ENCODE measurements at regions not wholly inside any gene's neighbourhood (a gene's known extent, or its start where the extent isn't known, plus 50 kb on each side); places are given as distances from the start of the nearest gene placed in this dataset.
A peak's percentile ranks its signal among the peaks of the same experiment; 100 is the strongest.

DNA sequence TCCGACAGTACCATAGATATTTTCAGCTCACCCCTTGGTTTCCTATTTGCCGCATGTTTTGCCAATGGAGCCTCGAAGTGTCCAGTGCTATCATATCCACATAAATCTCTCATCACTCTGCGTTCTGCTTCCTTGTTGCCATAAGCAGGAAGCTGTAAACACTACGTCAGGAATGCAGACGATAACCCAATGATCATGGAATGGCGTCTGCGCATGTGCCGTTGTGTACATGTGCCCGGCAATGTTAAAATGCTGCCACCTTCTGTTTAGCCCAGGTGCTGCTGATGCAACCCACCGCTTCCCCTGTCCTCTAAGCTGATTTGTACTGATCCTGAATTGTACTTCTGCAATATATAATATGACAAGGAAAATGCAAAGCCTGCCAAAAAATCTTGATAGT is 607.5 kb downstream of the HDGFL1 start:
- Histone ChIP-seq H3F3A (ENCODE audit: insufficient read depth, low read length, poor library complexity, severe bottlenecking) (peaks cover 3% of the 10 kb centered on the region), H3K27ac (ENCODE audit: low read length) (no peak overlapping the region), H3K9ac (ENCODE audit: low read length) (no peak overlapping the region), H4K20me1 (ENCODE audit: insufficient read depth) (no peaks in the 10 kb centered on the region), H3K9me3 (ENCODE audit: low read length) (no peaks in the 10 kb centered on the region), H2AFZ (ENCODE audit: low read depth, low read length) (no peak overlapping the region), H3K4me3 (ENCODE audit: low read length) (no peak overlapping the region), H3K36me3 (ENCODE audit: insufficient read depth, low read length) (no peaks in the 10 kb centered on the region), H3K9me2 (ENCODE audit: insufficient read depth, low read length) (no peaks in the 10 kb centered on the region), H3K79me2 (replicated peaks; ENCODE audit: insufficient read depth, low read length) (no peaks in the 10 kb centered on the region), H3K27me3 (ENCODE audit: insufficient read depth, low read depth, low read length) (no peaks in the 10 kb centered on the region), H3K4me2 (ENCODE audit: low read length) (no peak overlapping the region)
- no peak for TF ChIP-seq REST (IDR thresholded peaks at IDR 0.05; ENCODE audit: borderline replicate concordance)
- no peak for TF ChIP-seq TAF1 (IDR thresholded peaks at IDR 0.05; ENCODE audit: low read depth)
- no peak for TF ChIP-seq SMC3 (conservative IDR thresholded peaks at IDR 0.05; ENCODE audit: poor library complexity)
- peak; percentile 25 for TF ChIP-seq RAD21 (conservative IDR thresholded peaks at IDR 0.05)
- TF ChIP-seq EP300 (conservative IDR thresholded peaks at IDR 0.05; ENCODE audit: poor library complexity, severe bottlenecking) = no peak

GRCh38 chr6:23177806-23178205 is 608.4 kb downstream of the HDGFL1 start:
- H3K27me3 ChIP-seq (ENCODE audit: insufficient read depth, low read depth, low read length) = no peaks in the 10 kb centered on the region
- no peaks in the 10 kb centered on the region for H3K36me3 ChIP-seq (ENCODE audit: insufficient read depth, low read length)
- peaks cover 3% of the 10 kb centered on the region for H3F3A ChIP-seq (ENCODE audit: insufficient read depth, low read length, poor library complexity, severe bottlenecking)
- H3K27ac ChIP-seq (ENCODE audit: low read length) = no peak overlapping the region
- no peak overlapping the region for H3K9ac ChIP-seq (ENCODE audit: low read length)
- no peak overlapping the region for H3K4me2 ChIP-seq (ENCODE audit: low read length)
- H4K20me1 ChIP-seq (ENCODE audit: insufficient read depth) = no peaks in the 10 kb centered on the region
- H3K79me2 ChIP-seq (replicated peaks; ENCODE audit: insufficient read depth, low read length) = no peaks in the 10 kb centered on the region
- TF ChIP-seq TAF1 (IDR thresholded peaks at IDR 0.05; ENCODE audit: low read depth) = no peak
- TF ChIP-seq SMC3 (conservative IDR thresholded peaks at IDR 0.05; ENCODE audit: poor library complexity) = no peak
- no peak for TF ChIP-seq MXI1 (conservative IDR thresholded peaks at IDR 0.05; ENCODE audit: poor library complexity, severe bottlenecking)
- no peak for TF ChIP-seq EP300 (conservative IDR thresholded peaks at IDR 0.05; ENCODE audit: poor library complexity, severe bottlenecking)
- TF ChIP-seq RAD21 (conservative IDR thresholded peaks at IDR 0.05) = no peak
- no peak for TF ChIP-seq EZH2 (IDR thresholded peaks at IDR 0.05; ENCODE audit: borderline replicate concordance, insufficient read depth, low read length, poor library complexity, severe bottlenecking)
- TF ChIP-seq, protein P1, sequence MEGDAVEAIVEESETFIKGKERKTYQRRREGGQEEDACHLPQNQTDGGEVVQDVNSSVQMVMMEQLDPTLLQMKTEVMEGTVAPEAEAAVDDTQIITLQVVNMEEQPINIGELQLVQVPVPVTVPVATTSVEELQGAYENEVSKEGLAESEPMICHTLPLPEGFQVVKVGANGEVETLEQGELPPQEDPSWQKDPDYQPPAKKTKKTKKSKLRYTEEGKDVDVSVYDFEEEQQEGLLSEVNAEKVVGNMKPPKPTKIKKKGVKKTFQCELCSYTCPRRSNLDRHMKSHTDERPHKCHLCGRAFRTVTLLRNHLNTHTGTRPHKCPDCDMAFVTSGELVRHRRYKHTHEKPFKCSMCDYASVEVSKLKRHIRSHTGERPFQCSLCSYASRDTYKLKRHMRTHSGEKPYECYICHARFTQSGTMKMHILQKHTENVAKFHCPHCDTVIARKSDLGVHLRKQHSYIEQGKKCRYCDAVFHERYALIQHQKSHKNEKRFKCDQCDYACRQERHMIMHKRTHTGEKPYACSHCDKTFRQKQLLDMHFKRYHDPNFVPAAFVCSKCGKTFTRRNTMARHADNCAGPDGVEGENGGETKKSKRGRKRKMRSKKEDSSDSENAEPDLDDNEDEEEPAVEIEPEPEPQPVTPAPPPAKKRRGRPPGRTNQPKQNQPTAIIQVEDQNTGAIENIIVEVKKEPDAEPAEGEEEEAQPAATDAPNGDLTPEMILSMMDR (IDR thresholded peaks at IDR 0.05; ENCODE audit: poor library complexity, severe bottlenecking) = no peak
- TF ChIP-seq POLR2AphosphoS5 (IDR thresholded peaks at IDR 0.05) = no peak
- TF ChIP-seq REST (IDR thresholded peaks at IDR 0.05; ENCODE audit: borderline replicate concordance) = no peak
- H3K9me2 ChIP-seq (ENCODE audit: insufficient read depth, low read length) = no peaks in the 10 kb centered on the region
- no peaks in the 10 kb centered on the region for H3K9me3 ChIP-seq (ENCODE audit: low read length)
- H3K4me3 ChIP-seq (ENCODE audit: low read length) = no peak overlapping the region
- H2AFZ ChIP-seq (ENCODE audit: low read depth, low read length) = no peak overlapping the region

All from neural cell (in vitro differentiated cells).